22Rv1 (cell line): ENCODE measurements at regions not wholly inside any gene's neighbourhood (a gene's known extent, or its start where the extent isn't known, plus 50 kb on each side); places are given as distances from the start of the nearest gene placed in this dataset.

Source experiments
- CTCF ChIP-seq: fragments of 450-650 bp; IDR thresholded peaks from 2 replicates; pipeline ENCODE4 v1.5.1; 2017; ENCODE audit warnings: mild to moderate bottlenecking
- ZFX ChIP-seq: fragments of 450-650 bp; IDR thresholded peaks from 2 replicates; pipeline ENCODE4 v1.6.1; 2017; ENCODE audit warnings: antibody characterized with exemption, borderline replicate concordance

- TF ChIP-seq CTCF (no peak), ZFX (no peak)
Measured at GRCh38 chr4:174396599-174397110, 112.9 kb downstream of the CEP44 start.
